ENCODE measurements at regions not wholly inside any gene's neighbourhood (a gene's known extent, or its start where the extent isn't known, plus 50 kb on each side); places are given as distances from the start of the nearest gene placed in this dataset.

DNA sequence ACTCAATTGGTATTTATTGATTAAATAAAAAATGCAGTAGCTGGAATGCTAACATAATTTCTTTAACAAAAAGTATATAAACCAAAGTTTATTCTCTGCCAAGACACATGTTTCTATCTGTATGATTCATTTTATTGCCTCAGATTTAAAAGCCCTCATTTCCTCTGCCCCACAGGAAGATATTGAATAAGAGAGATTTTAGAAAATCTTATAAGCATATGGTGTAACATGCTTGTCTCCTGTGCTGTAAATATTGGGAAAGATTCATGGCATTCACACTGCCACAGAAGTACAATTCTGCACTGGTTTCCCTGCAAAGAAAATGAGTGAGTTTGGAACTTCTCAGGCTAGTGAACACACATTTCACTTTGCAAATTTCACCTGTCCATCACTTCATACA lies 134.9 kb upstream of the FBXL7 start:
- TF ChIP-seq, protein P1, sequence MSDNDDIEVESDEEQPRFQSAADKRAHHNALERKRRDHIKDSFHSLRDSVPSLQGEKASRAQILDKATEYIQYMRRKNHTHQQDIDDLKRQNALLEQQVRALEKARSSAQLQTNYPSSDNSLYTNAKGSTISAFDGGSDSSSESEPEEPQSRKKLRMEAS (IDR thresholded peaks at IDR 0.05), result no peak
- TF ChIP-seq FOXM1 (IDR thresholded peaks at IDR 0.05; ENCODE audit: borderline replicate concordance, low read depth) (no peak), CREB1 (IDR thresholded peaks at IDR 0.05; ENCODE audit: low read depth) (no peak), TAF1 (IDR thresholded peaks at IDR 0.05; ENCODE audit: low read depth) (no peak), CEBPB (IDR thresholded peaks at IDR 0.05) (no peak), EP300 (IDR thresholded peaks at IDR 0.05; ENCODE audit: borderline replicate concordance) (no peak), TCF12 (IDR thresholded peaks at IDR 0.05; ENCODE audit: low read depth) (no peak), TEAD4 (IDR thresholded peaks at IDR 0.05) (no peak), ZBTB7A (IDR thresholded peaks at IDR 0.05; ENCODE audit: low read depth) (no peak), YY1 (IDR thresholded peaks at IDR 0.05; ENCODE audit: low read depth) (no peak), NFIC (IDR thresholded peaks at IDR 0.05) (no peak), EGR1 (IDR thresholded peaks at IDR 0.05) (no peak)
- TF ChIP-seq, protein P2, sequence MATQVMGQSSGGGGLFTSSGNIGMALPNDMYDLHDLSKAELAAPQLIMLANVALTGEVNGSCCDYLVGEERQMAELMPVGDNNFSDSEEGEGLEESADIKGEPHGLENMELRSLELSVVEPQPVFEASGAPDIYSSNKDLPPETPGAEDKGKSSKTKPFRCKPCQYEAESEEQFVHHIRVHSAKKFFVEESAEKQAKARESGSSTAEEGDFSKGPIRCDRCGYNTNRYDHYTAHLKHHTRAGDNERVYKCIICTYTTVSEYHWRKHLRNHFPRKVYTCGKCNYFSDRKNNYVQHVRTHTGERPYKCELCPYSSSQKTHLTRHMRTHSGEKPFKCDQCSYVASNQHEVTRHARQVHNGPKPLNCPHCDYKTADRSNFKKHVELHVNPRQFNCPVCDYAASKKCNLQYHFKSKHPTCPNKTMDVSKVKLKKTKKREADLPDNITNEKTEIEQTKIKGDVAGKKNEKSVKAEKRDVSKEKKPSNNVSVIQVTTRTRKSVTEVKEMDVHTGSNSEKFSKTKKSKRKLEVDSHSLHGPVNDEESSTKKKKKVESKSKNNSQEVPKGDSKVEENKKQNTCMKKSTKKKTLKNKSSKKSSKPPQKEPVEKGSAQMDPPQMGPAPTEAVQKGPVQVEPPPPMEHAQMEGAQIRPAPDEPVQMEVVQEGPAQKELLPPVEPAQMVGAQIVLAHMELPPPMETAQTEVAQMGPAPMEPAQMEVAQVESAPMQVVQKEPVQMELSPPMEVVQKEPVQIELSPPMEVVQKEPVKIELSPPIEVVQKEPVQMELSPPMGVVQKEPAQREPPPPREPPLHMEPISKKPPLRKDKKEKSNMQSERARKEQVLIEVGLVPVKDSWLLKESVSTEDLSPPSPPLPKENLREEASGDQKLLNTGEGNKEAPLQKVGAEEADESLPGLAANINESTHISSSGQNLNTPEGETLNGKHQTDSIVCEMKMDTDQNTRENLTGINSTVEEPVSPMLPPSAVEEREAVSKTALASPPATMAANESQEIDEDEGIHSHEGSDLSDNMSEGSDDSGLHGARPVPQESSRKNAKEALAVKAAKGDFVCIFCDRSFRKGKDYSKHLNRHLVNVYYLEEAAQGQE (IDR thresholded peaks at IDR 0.05; ENCODE audit: low read depth), result no peak
- TF ChIP-seq, protein P3, sequence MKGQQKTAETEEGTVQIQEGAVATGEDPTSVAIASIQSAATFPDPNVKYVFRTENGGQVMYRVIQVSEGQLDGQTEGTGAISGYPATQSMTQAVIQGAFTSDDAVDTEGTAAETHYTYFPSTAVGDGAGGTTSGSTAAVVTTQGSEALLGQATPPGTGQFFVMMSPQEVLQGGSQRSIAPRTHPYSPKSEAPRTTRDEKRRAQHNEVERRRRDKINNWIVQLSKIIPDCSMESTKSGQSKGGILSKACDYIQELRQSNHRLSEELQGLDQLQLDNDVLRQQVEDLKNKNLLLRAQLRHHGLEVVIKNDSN (IDR thresholded peaks at IDR 0.05), result no peak

Measured in Ishikawa (cell line).